Heart left ventricle (tissue), 16 donors: ENCODE measurements at regions not wholly inside any gene's neighbourhood (a gene's known extent, or its start where the extent isn't known, plus 50 kb on each side); places are given as distances from the start of the nearest gene placed in this dataset.

Experiments used
- ATAC-seq, 4 donors: fragments of 200-7000 bp; cut with Tn5 transposase; one replicate each; pipeline ENCODE4 v1.9.1; 2020 to 2022; ENCODE audit warnings: moderate library complexity in 4 of 4, mild to moderate bottlenecking in 3 of 4, moderate number of reproducible peaks in 1 of 4
- DNase-seq, 5 donors: peaks; one replicate each; pipeline ENCODE4 v3.0.0-alpha.2; 2020
- H3K27ac ChIP-seq, 12 donors: fragments of 200-600 bp; sonication (generic) in 4 of 12; one replicate each; pipeline versions ENCODE4 v1.5.0 to v1.8.0; 2016 to 2022; ENCODE audit warnings: mild to moderate bottlenecking in 2 of 12
- H3K27me3 ChIP-seq, 9 donors: fragments of 200-600 bp; sonication (generic) in 2 of 9; one replicate each; pipeline versions ENCODE4 v1.5.1 to v1.8.0; 2016 to 2022; ENCODE audit warnings: mild to moderate bottlenecking in 3 of 9
- H3K36me3 ChIP-seq, 9 donors: fragments of 200-600 bp; sonication (generic) in 2 of 9; one replicate each; pipeline versions ENCODE4 v1.5.0 to v1.8.0; 2018 to 2022; ENCODE audit warnings: mild to moderate bottlenecking in 2 of 9
- H3K4me1 ChIP-seq, 12 donors: fragments of 200-600 bp; sonication (generic) in 4 of 12; one replicate each; pipeline versions ENCODE4 v1.5.0 to v1.8.0; 2016 to 2022; ENCODE audit warnings: mild to moderate bottlenecking in 3 of 12
- H3K4me3 ChIP-seq, 12 donors: fragments of 200-600 bp; sonication (generic) in 4 of 12; one replicate each; pipeline versions ENCODE4 v1.5.0 to v1.8.0; 2017 to 2022; ENCODE audit warnings: mild to moderate bottlenecking in 9 of 12, moderate library complexity in 4 of 12
- H3K9me3 ChIP-seq, 12 donors: fragments of 200-600 bp; sonication (generic) in 4 of 12; one replicate each; pipeline versions ENCODE4 v1.5.0 to v1.8.0; 2016 to 2022; ENCODE audit warnings: mild to moderate bottlenecking in 1 of 12
- CTCF ChIP-seq, 12 donors: fragments of 200-600 bp; sonication (generic) in 4 of 12; IDR thresholded peaks; one replicate each; pipeline versions ENCODE4 v1.5.0 to v1.8.0; 2018 to 2022; ENCODE audit warnings: antibody characterized with exemption in 12 of 12, mild to moderate bottlenecking in 5 of 12
- POLR2A ChIP-seq, 2 donors: fragments of 450-650 bp; IDR thresholded peaks; one replicate each; pipeline ENCODE4 v1.6.1; 2017; ENCODE audit warnings: antibody characterized with exemption in 2 of 2, mild to moderate bottlenecking in 2 of 2, moderate library complexity in 2 of 2
- WGBS, 4 donors: extraction: QIAGEN DNeasy Blood & Tissue Kit in 2 of 4; methylation state at CpG; one replicate each; pipeline versions ENCODE4 v1.1.5 to v1.1.7; 2013 to 2018; 5-methylcytosine and 5-hydroxymethylcytosine counted together
- intact Hi-C, 10 donors: fragments of 100-400 bp; cut with DNase I; formaldehyde crosslinking; loops; one replicate each; pipeline versions ENCODE4 v1.11.1 to v1.14.2; 2022
- donor health status: ischemic (EF 13 %, LVEDD 7.1; RV severe dilation, severe dysfunction).
- donor health status: healthy with polysubstance abuse.
- donor health status: DM: no; HTN: yes; CAD: no.
- donor health status: DM: no; HTN: no; CAD: no.
- donor health status: ischemic (EF 25% LVEDD 6.9; RV normal size, moderate dysfunction).
- donor health status: ischemic (EF 25% LVEDD 5.7; RV mildly dilated, moderate dysfunction).
- donor health status: healthy.
- donor health status: DM: yes; HTN: yes; CAD: no.
- donor health status: ischemic (EF 35%, LVEDD 5.7; RV mildly dilated, moderate dysfunction).
- donor health status: nonischemic (EF 11% LVEDD 7.7; RV severe dilation, severe dysfunction).
- donor health status: DM: yes; HTN: yes; CAD: no.
- donor health status: PGD.
- donor health status: ischemic (EF 29% LVEDD 5.4; RV normal size, mild dysfunction).
- donor health status: nonischemic (EF 23%, LVEDD 6.1; RV moderate dilation, normal function).

GRCh38 chr3:3237979-3238378 lies 58.5 kb upstream of the CRBN start:
- DNase-seq: no peak
- Histone ChIP-seq H3K4me3 (no peak overlapping the region), H3K4me1 (no peaks in the 10 kb centered on the region), H3K27ac (no peak overlapping the region), H3K9me3 (no peaks in the 10 kb centered on the region), H3K27me3 (no peaks in the 10 kb centered on the region), H3K36me3 (no peaks in the 10 kb centered on the region)
- intact Hi-C loops: loop anchor here in 1 of 10 donors (10.0 kb wide), 1 partner anchor 63 kb away; the partner anchor contains the start of gene CRBN
- ATAC-seq: no peak
- 70 to 86% (median 74%) methylated on average over 2 of the region's 2 CpGs for WGBS, 4 donors
- TF ChIP-seq POLR2A (IDR thresholded peaks at IDR 0.05): no peak
- no peak for TF ChIP-seq CTCF (IDR thresholded peaks at IDR 0.05)

- no peak for TF ChIP-seq CTCF (IDR thresholded peaks at IDR 0.05)
- no peak for TF ChIP-seq POLR2A (IDR thresholded peaks at IDR 0.05)
- no peak overlapping the region for H3K4me3 ChIP-seq
- intact Hi-C loops: loop anchor here in 1 of 10 donors (10.0 kb wide), 1 partner anchor 57 kb away; the partner anchor contains the start of gene CRBN
- no peaks in the 10 kb centered on the region for H3K27me3 ChIP-seq
- no peaks in the 10 kb centered on the region for H3K36me3 ChIP-seq
- H3K4me1 ChIP-seq: peaks cover 0 to 4% (median 0%) of the 10 kb centered on the region in 12 donors
- ATAC-seq: no peak
- H3K9me3 ChIP-seq: peaks cover 0 to 10% (median 0%) of the 10 kb centered on the region in 12 donors
- no peak overlapping the region for H3K27ac ChIP-seq
- DNase-seq: no peak
These were observed 52.8 kb upstream of the CRBN start for GRCh38 chr3:3232251-3232650.
